Medulla oblongata (tissue), 1 donor: ENCODE measurements at regions not wholly inside any gene's neighbourhood (a gene's known extent, or its start where the extent isn't known, plus 50 kb on each side); places are given as distances from the start of the nearest gene placed in this dataset.
A peak's percentile ranks its signal among the peaks of the same experiment; 100 is the strongest.
"Not testable (repeated sequence)": the region's sequence is repeated elsewhere in the genome, so short reads cannot be mapped to it uniquely, and the experiment has no call there.

ENCODE experiments used
- DNase-seq: peaks from one replicate; pipeline ENCODE4 v3.0.0-alpha.2; 2015; ENCODE audit errors: extremely low spot score

- no peak for DNase-seq
Observed at GRCh38 chr1:60916906-60917305, 165.5 kb upstream of the NFIA start.

GRCh38 chr1:60916199-60916598 lies 166.2 kb upstream of the NFIA start:
- no peak for DNase-seq

- no peak for DNase-seq
Observed at GRCh38 chr1:60915441-60915840, 166.9 kb upstream of the NFIA start.

- no peak for DNase-seq
Observed at GRCh38 chr1:60914982-60915381, 167.4 kb upstream of the NFIA start.

- DNase-seq = not testable (repeated sequence)
Observed at GRCh38 chr1:60913708-60914107, 168.7 kb upstream of the NFIA start.

- no peak for DNase-seq
Observed at GRCh38 chr1:60913039-60913438, 169.3 kb upstream of the NFIA start.

- DNase-seq = peak; percentile 63
Observed at GRCh38 chr1:60911966-60912697, 170.2 kb upstream of the NFIA start.

- DNase-seq = no peak
Observed at GRCh38 chr1:60908159-60908558, 174.2 kb upstream of the NFIA start.

- DNase-seq = no peak
Observed at GRCh38 chr1:60906526-60906925, 175.8 kb upstream of the NFIA start.

GRCh38 chr1:60906039-60906438 lies 176.3 kb upstream of the NFIA start:
- no peak for DNase-seq

GRCh38 chr1:60904099-60904851 lies 178.1 kb upstream of the NFIA start:
- peak; percentile 78 for DNase-seq

- DNase-seq = peak; percentile 58
Observed at GRCh38 chr1:60903591-60903990, 178.8 kb upstream of the NFIA start.

GRCh38 chr1:60899464-60899863 lies 182.9 kb upstream of the NFIA start:
- DNase-seq = no peak

GRCh38 chr1:60898987-60899386 lies 183.4 kb upstream of the NFIA start:
- DNase-seq = no peak

GRCh38 chr1:60898413-60898812 lies 183.9 kb upstream of the NFIA start:
- DNase-seq = no peak

- DNase-seq = peak; percentile 12
Observed at GRCh38 chr1:60896701-60897363, 185.5 kb upstream of the NFIA start.

- DNase-seq = no peak
Observed at GRCh38 chr1:60895701-60896100, 186.7 kb upstream of the NFIA start.

- DNase-seq = no peak
Observed at GRCh38 chr1:60895252-60895651, 187.1 kb upstream of the NFIA start.

GRCh38 chr1:60894741-60895140 lies 187.6 kb upstream of the NFIA start:
- DNase-seq = no peak

- DNase-seq = no peak
Observed at GRCh38 chr1:60894130-60894529, 188.2 kb upstream of the NFIA start.

GRCh38 chr1:60893136-60893930 lies 189.0 kb upstream of the NFIA start:
- DNase-seq = no peak

- no peak for DNase-seq
Observed at GRCh38 chr1:60891765-60892164, 190.6 kb upstream of the NFIA start.
